ENCODE measurements at regions not wholly inside any gene's neighbourhood (a gene's known extent, or its start where the extent isn't known, plus 50 kb on each side); places are given as distances from the start of the nearest gene placed in this dataset.
"Not testable (repeated sequence)": the region's sequence is repeated elsewhere in the genome, so short reads cannot be mapped to it uniquely, and the experiment has no call there.

GRCh38 chr3:75500357-75500756 lies 163.8 kb upstream of the FRG2C start:
- H3K27ac Mint-ChIP-seq (ENCODE audit: low read depth), result not testable (repeated sequence)

GRCh38 chr3:75502171-75502570 lies 162.0 kb upstream of the FRG2C start:
- not testable (repeated sequence) for H3K4me1 Mint-ChIP-seq; H3K36me3 Mint-ChIP-seq (ENCODE audit: insufficient read depth); H3K27me3 Mint-ChIP-seq; H3K27ac Mint-ChIP-seq (ENCODE audit: low read depth); ATAC-seq (replicated peaks; ENCODE audit: extremely low read depth, poor library complexity, severe bottlenecking); H3K4me3 Mint-ChIP-seq; DNase-seq (ENCODE audit: low spot score in 2 of 2)
- peaks cover 24% of the 10 kb centered on the region for H3K9me3 Mint-ChIP-seq

More at GRCh38 chr3:75500357-75500756, 163.8 kb upstream of the FRG2C start:
- H3K27me3 Mint-ChIP-seq; H3K4me1 Mint-ChIP-seq; DNase-seq (ENCODE audit: low spot score in 2 of 2); ATAC-seq (replicated peaks; ENCODE audit: extremely low read depth, poor library complexity, severe bottlenecking); H3K36me3 Mint-ChIP-seq (ENCODE audit: insufficient read depth); H3K4me3 Mint-ChIP-seq: not testable (repeated sequence)
- peaks cover 22% of the 10 kb centered on the region for H3K9me3 Mint-ChIP-seq

- H3K9me3 Mint-ChIP-seq, result peaks cover 26% of the 10 kb centered on the region
- not testable (repeated sequence) for H3K27ac Mint-ChIP-seq (ENCODE audit: low read depth); ATAC-seq (replicated peaks; ENCODE audit: extremely low read depth, poor library complexity, severe bottlenecking); H3K27me3 Mint-ChIP-seq; H3K36me3 Mint-ChIP-seq (ENCODE audit: insufficient read depth); DNase-seq (ENCODE audit: low spot score in 2 of 2); H3K4me3 Mint-ChIP-seq; H3K4me1 Mint-ChIP-seq
These were observed 161.1 kb upstream of the FRG2C start for GRCh38 chr3:75502769-75503756.

- no peaks in the 10 kb centered on the region for H3K27me3 Mint-ChIP-seq
- ATAC-seq (replicated peaks; ENCODE audit: extremely low read depth, poor library complexity, severe bottlenecking) (no peak), DNase-seq (ENCODE audit: low spot score in 2 of 2) (no peak)
- H3K9me3 Mint-ChIP-seq, result peaks cover 40% of the 10 kb centered on the region
- H3K27ac Mint-ChIP-seq (ENCODE audit: low read depth), result no peak overlapping the region
- H3K4me3 Mint-ChIP-seq, result no peak overlapping the region
- no peaks in the 10 kb centered on the region for H3K36me3 Mint-ChIP-seq (ENCODE audit: insufficient read depth)
- no peaks in the 10 kb centered on the region for H3K4me1 Mint-ChIP-seq
These were observed 157.5 kb upstream of the FRG2C start for GRCh38 chr3:75506603-75507002.

GRCh38 chr3:75507956-75508355 lies 156.2 kb upstream of the FRG2C start:
- not testable (repeated sequence) for H3K4me1 Mint-ChIP-seq; DNase-seq (ENCODE audit: low spot score in 2 of 2); H3K36me3 Mint-ChIP-seq (ENCODE audit: insufficient read depth); H3K27me3 Mint-ChIP-seq; H3K4me3 Mint-ChIP-seq; H3K27ac Mint-ChIP-seq (ENCODE audit: low read depth); ATAC-seq (replicated peaks; ENCODE audit: extremely low read depth, poor library complexity, severe bottlenecking)
- H3K9me3 Mint-ChIP-seq, result peaks cover 38% of the 10 kb centered on the region

- H3K27ac Mint-ChIP-seq (ENCODE audit: low read depth); ATAC-seq (replicated peaks; ENCODE audit: extremely low read depth, poor library complexity, severe bottlenecking): not testable (repeated sequence)
These were observed 136.5 kb upstream of the FRG2C start for GRCh38 chr3:75527657-75528056.

GRCh38 chr3:75552095-75552494 lies 112.0 kb upstream of the FRG2C start:
- H3K9me3 Mint-ChIP-seq, result peaks cover 34% of the 10 kb centered on the region
- not testable (repeated sequence) for H3K27ac Mint-ChIP-seq (ENCODE audit: low read depth); H3K4me1 Mint-ChIP-seq; H3K36me3 Mint-ChIP-seq (ENCODE audit: insufficient read depth); DNase-seq (ENCODE audit: low spot score in 2 of 2); H3K4me3 Mint-ChIP-seq; H3K27me3 Mint-ChIP-seq; ATAC-seq (replicated peaks; ENCODE audit: extremely low read depth, poor library complexity, severe bottlenecking)

More at GRCh38 chr3:75527657-75528056, 136.5 kb upstream of the FRG2C start:
- peaks cover 12% of the 10 kb centered on the region for H3K9me3 Mint-ChIP-seq
- not testable (repeated sequence) for H3K27me3 Mint-ChIP-seq; H3K36me3 Mint-ChIP-seq (ENCODE audit: insufficient read depth); H3K4me1 Mint-ChIP-seq; H3K4me3 Mint-ChIP-seq; DNase-seq (ENCODE audit: low spot score in 2 of 2)

GRCh38 chr3:75564427-75564826 lies 99.7 kb upstream of the FRG2C start:
- H3K27ac Mint-ChIP-seq (ENCODE audit: low read depth); H3K9me3 Mint-ChIP-seq; H3K36me3 Mint-ChIP-seq (ENCODE audit: insufficient read depth); DNase-seq (ENCODE audit: low spot score in 2 of 2); H3K4me1 Mint-ChIP-seq; H3K4me3 Mint-ChIP-seq; H3K27me3 Mint-ChIP-seq; ATAC-seq (replicated peaks; ENCODE audit: extremely low read depth, poor library complexity, severe bottlenecking): not testable (repeated sequence)

GRCh38 chr3:75572303-75572702 lies 91.8 kb upstream of the FRG2C start:
- H3K4me1 Mint-ChIP-seq; H3K27me3 Mint-ChIP-seq; DNase-seq (ENCODE audit: low spot score in 2 of 2): not testable (repeated sequence)

GRCh38 chr3:75579091-75579490 lies 85.0 kb upstream of the FRG2C start:
- Mint-ChIP-seq H3K4me3 (peak overlapping the region; percentile 63), H3K27me3 (peaks cover 37% of the 10 kb centered on the region)
- not testable (repeated sequence) for H3K9me3 Mint-ChIP-seq; ATAC-seq (replicated peaks; ENCODE audit: extremely low read depth, poor library complexity, severe bottlenecking); H3K4me1 Mint-ChIP-seq; H3K36me3 Mint-ChIP-seq (ENCODE audit: insufficient read depth); DNase-seq (ENCODE audit: low spot score in 2 of 2); H3K27ac Mint-ChIP-seq (ENCODE audit: low read depth)

More at GRCh38 chr3:75572303-75572702, 91.8 kb upstream of the FRG2C start:
- H3K36me3 Mint-ChIP-seq (ENCODE audit: insufficient read depth); H3K4me3 Mint-ChIP-seq; ATAC-seq (replicated peaks; ENCODE audit: extremely low read depth, poor library complexity, severe bottlenecking); H3K27ac Mint-ChIP-seq (ENCODE audit: low read depth); H3K9me3 Mint-ChIP-seq: not testable (repeated sequence)

- not testable (repeated sequence) for ATAC-seq (replicated peaks; ENCODE audit: extremely low read depth, poor library complexity, severe bottlenecking); H3K27ac Mint-ChIP-seq (ENCODE audit: low read depth); H3K36me3 Mint-ChIP-seq (ENCODE audit: insufficient read depth); H3K4me1 Mint-ChIP-seq; H3K9me3 Mint-ChIP-seq; DNase-seq (ENCODE audit: low spot score in 2 of 2)
- H3K27me3 Mint-ChIP-seq, result peaks cover 37% of the 10 kb centered on the region
- peak overlapping the region; percentile 63 for H3K4me3 Mint-ChIP-seq
These were observed 84.6 kb upstream of the FRG2C start for GRCh38 chr3:75579536-75579935.

- H3K27ac Mint-ChIP-seq (ENCODE audit: low read depth); H3K36me3 Mint-ChIP-seq (ENCODE audit: insufficient read depth); H3K9me3 Mint-ChIP-seq; H3K4me1 Mint-ChIP-seq: not testable (repeated sequence)
- peaks cover 37% of the 10 kb centered on the region for H3K27me3 Mint-ChIP-seq
- peak overlapping the region; percentile 63 for H3K4me3 Mint-ChIP-seq
- ATAC-seq (replicated peaks; ENCODE audit: extremely low read depth, poor library complexity, severe bottlenecking) (peak; percentile 36), DNase-seq (ENCODE audit: low spot score in 2 of 2) (peak; percentile 14 to 21)
These were observed 83.9 kb upstream of the FRG2C start for GRCh38 chr3:75579981-75580782.
